Keratinocyte (primary cell): ENCODE measurements at regions not wholly inside any gene's neighbourhood (a gene's known extent, or its start where the extent isn't known, plus 50 kb on each side); places are given as distances from the start of the nearest gene placed in this dataset.

ENCODE experiments used
- DNase-seq: peaks from one replicate; pipeline ENCODE4 v3.0.0-alpha.2; 2011; ENCODE audit warnings: low read depth, missing footprints, low spot score
- FAIRE-seq: peaks from 2 replicates; lab custom pipeline; 2011; peaks lifted over from hg19 to GRCh38; lab: Jason Lieb, UNC
- H2AFZ ChIP-seq: 2 replicates; pipeline ENCODE4 v1.6.0; 2012; ENCODE audit warnings: low read length, control low read depth, inconsistent platforms; ENCODE audit not compliant: control insufficient read depth
- H3K27ac ChIP-seq: 2 replicates; pipeline ENCODE4 v1.5.1; 2011; ENCODE audit warnings: low read length; ENCODE audit not compliant: control insufficient read depth, insufficient read depth
- H3K27me3 ChIP-seq: 3 replicates; pipeline ENCODE4 v1.6.0; 2011; ENCODE audit warnings: low read length; ENCODE audit not compliant: control insufficient read depth, insufficient read depth; ENCODE audit errors: extremely low read depth
- H3K36me3 ChIP-seq, 2 experiments: 2 replicates in 1 of 2; 3 replicates in 1 of 2; pipeline ENCODE4 v1.5.1; 2011; ENCODE audit warnings: low read length in 2 of 2, mild to moderate bottlenecking in 1 of 2; ENCODE audit not compliant: control insufficient read depth in 2 of 2, insufficient read depth in 2 of 2; ENCODE audit errors: extremely low read depth in 1 of 2
- H3K4me1 ChIP-seq: 3 replicates; pipeline ENCODE4 v1.5.1; 2011; ENCODE audit warnings: low read length; ENCODE audit not compliant: control insufficient read depth, insufficient read depth; ENCODE audit errors: extremely low read depth
- H3K4me2 ChIP-seq: 3 replicates; pipeline ENCODE4 v1.6.0; 2011; ENCODE audit warnings: low read depth, low read length; ENCODE audit not compliant: control insufficient read depth, insufficient read depth; ENCODE audit errors: extremely low read depth
- H3K4me3 ChIP-seq, 3 experiments: fragments of 200-600 bp in 1 of 3; sonication (generic) in 1 of 3; 2 replicates in 2 of 3; 3 replicates in 1 of 3; pipeline ENCODE4 v1.5.1; 2011 to 2016; ENCODE audit warnings: low read length in 3 of 3, mild to moderate bottlenecking in 3 of 3, control low read depth in 2 of 3, inconsistent platforms in 1 of 3, low read depth in 1 of 3, mixed read lengths in 1 of 3, mixed run types in 1 of 3, moderate library complexity in 1 of 3; ENCODE audit not compliant: control insufficient read depth in 2 of 3, insufficient read depth in 2 of 3; ENCODE audit errors: extremely low read depth in 1 of 3
- H3K79me2 ChIP-seq: 2 replicates; pipeline ENCODE4 v1.6.0; 2012; ENCODE audit warnings: low read length; ENCODE audit not compliant: control insufficient read depth, insufficient read depth
- H3K9ac ChIP-seq: 3 replicates; pipeline ENCODE4 v1.6.0; 2011; ENCODE audit warnings: low read length; ENCODE audit not compliant: control insufficient read depth, insufficient read depth; ENCODE audit errors: extremely low read depth
- H3K9me1 ChIP-seq: 3 replicates; pipeline ENCODE4 v1.6.0; 2011; ENCODE audit warnings: low read length; ENCODE audit not compliant: control insufficient read depth, insufficient read depth; ENCODE audit errors: extremely low read depth
- H3K9me3 ChIP-seq: 2 replicates; pipeline ENCODE4 v1.5.1; 2012; ENCODE audit warnings: low read depth, low read length; ENCODE audit not compliant: control insufficient read depth
- H4K20me1 ChIP-seq: 3 replicates; pipeline ENCODE4 v1.6.0; 2011; ENCODE audit warnings: low read length; ENCODE audit not compliant: control insufficient read depth, insufficient read depth; ENCODE audit errors: extremely low read depth
- CTCF ChIP-seq, 3 experiments: IDR thresholded peaks in 1 of 3; conservative IDR thresholded peaks in 1 of 3; optimal IDR thresholded peaks in 1 of 3; 2 replicates in 2 of 3; 3 replicates in 1 of 3; pipeline versions ENCODE3 to v1.5.1; 2011; ENCODE audit warnings: low read length in 3 of 3, mild to moderate bottlenecking in 3 of 3, moderate library complexity in 2 of 3, control low read depth in 1 of 3, inconsistent platforms in 1 of 3; ENCODE audit not compliant: insufficient read depth in 2 of 3; ENCODE audit errors: extremely low read depth in 1 of 3
- EZH2 ChIP-seq: IDR thresholded peaks from one replicate; pipeline ENCODE4 v1.6.1; 2012; ENCODE audit warnings: inconsistent platforms, mild to moderate bottlenecking, low read length, moderate library complexity
- dilution Hi-C: fragments of 300-500 bp; cut with MboI; formaldehyde crosslinking; loops from one replicate; pipeline ENCODE4 v1.7.0; 2020; ENCODE audit warnings: low sequenced_read_pairs; ENCODE audit not compliant: extremely low pct_ligation_motif_present

GRCh38 chr4:115396034-115396433, 282.6 kb upstream of the NDST4 start:
- TF ChIP-seq CTCF (optimal IDR thresholded peaks at IDR 0.05 in 1 of 3, IDR thresholded peaks at IDR 0.05 in 1 of 3, conservative IDR thresholded peaks at IDR 0.05 in 1 of 3; ENCODE audit: extremely low read depth in 1 of 3, insufficient read depth in 2 of 3, low read length in 3 of 3) (no peak), EZH2 (no peak)
- FAIRE-seq: no peak
- H3K4me3 ChIP-seq: no peak overlapping the region

GRCh38 chr4:115376866-115377265, 263.4 kb upstream of the NDST4 start:
- Histone ChIP-seq H4K20me1 (no peaks in the 10 kb centered on the region), H3K9me3 (no peaks in the 10 kb centered on the region), H3K79me2 (no peaks in the 10 kb centered on the region), H3K27ac (no peak overlapping the region), H3K36me3 (no peaks in the 10 kb centered on the region), H3K4me3 (no peak overlapping the region), H3K27me3 (no peaks in the 10 kb centered on the region), H3K4me2 (no peak overlapping the region), H3K9ac (no peak overlapping the region), H3K9me1 (no peaks in the 10 kb centered on the region), H2AFZ (no peak overlapping the region), H3K4me1 (no peaks in the 10 kb centered on the region)
- FAIRE-seq (no peak), DNase-seq (no peak)
- TF ChIP-seq EZH2 (no peak), CTCF (optimal IDR thresholded peaks at IDR 0.05 in 1 of 3, IDR thresholded peaks at IDR 0.05 in 1 of 3, conservative IDR thresholded peaks at IDR 0.05 in 1 of 3; ENCODE audit: extremely low read depth in 1 of 3, insufficient read depth in 2 of 3, low read length in 3 of 3) (no peak)
- dilution Hi-C loops: no loop called here

More at GRCh38 chr4:115396034-115396433, 282.6 kb upstream of the NDST4 start:
- H3K79me2 ChIP-seq: no peaks in the 10 kb centered on the region
- H3K36me3 ChIP-seq: no peaks in the 10 kb centered on the region
- no peaks in the 10 kb centered on the region for H3K4me1 ChIP-seq
- H3K9me3 ChIP-seq: no peaks in the 10 kb centered on the region
- DNase-seq: no peak
- H3K9me1 ChIP-seq: no peaks in the 10 kb centered on the region
- H3K27ac ChIP-seq: no peak overlapping the region
- H3K9ac ChIP-seq: no peak overlapping the region
- H3K4me2 ChIP-seq: no peak overlapping the region
- dilution Hi-C loops: no loop called here
- no peaks in the 10 kb centered on the region for H3K27me3 ChIP-seq
- no peak overlapping the region for H2AFZ ChIP-seq
- H4K20me1 ChIP-seq: no peaks in the 10 kb centered on the region
